ENCODE measurements at regions not wholly inside any gene's neighbourhood (a gene's known extent, or its start where the extent isn't known, plus 50 kb on each side); places are given as distances from the start of the nearest gene placed in this dataset.

DNA sequence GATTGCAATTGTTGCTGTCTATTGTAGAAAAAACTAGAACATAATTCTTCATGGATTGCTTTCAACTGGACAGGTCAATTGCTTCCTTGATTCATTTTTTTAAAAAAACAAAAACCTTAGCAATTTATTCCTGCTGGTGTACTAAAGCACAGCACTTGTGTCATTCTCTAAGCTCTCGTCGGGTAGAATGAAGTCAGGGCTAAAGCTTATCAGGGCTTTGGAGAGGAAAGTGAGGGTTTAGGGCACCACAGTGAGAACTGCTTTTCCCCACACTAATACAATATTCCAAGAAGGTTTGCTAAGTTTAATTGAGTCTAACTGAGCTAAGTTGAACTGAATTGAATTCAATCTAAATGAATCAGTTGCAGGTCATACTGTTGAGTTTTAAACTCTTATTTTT, 76.4 kb upstream of the TLR3 start:
- H3F3A ChIP-seq (ENCODE audit: insufficient read depth), result no peaks in the 10 kb centered on the region
- no peaks in the 10 kb centered on the region for H3K27me3 ChIP-seq (replicated peaks; ENCODE audit: insufficient read depth)
- no peak overlapping the region for H3K27ac ChIP-seq
- no peaks in the 10 kb centered on the region for H3K9me2 ChIP-seq (ENCODE audit: insufficient read depth)
- no peaks in the 10 kb centered on the region for H3K79me2 ChIP-seq (ENCODE audit: insufficient read depth)
- 43 to 60% methylated on average over 2 of the region's 2 CpGs for WGBS, 2 experiments (ENCODE audit: low coverage in 1 of 2, low lambda C conversion rate in 2 of 2, missing lambda C conversion rate in 2 of 2)
- H3K9ac ChIP-seq, result no peak overlapping the region
- no peak for DNase-seq
- TF ChIP-seq EZH2 (IDR thresholded peaks at IDR 0.05; ENCODE audit: insufficient read depth, poor library complexity, severe bottlenecking) (no peak), EZH2phosphoT487 (IDR thresholded peaks at IDR 0.05; ENCODE audit: insufficient read depth, low read depth) (no peak)
- in situ Hi-C loops (cut with MboI), result no loop called here
- H3K4me3 ChIP-seq, result no peak overlapping the region
- H3K4me2 ChIP-seq (ENCODE audit: unreplicated experiment), result no peak overlapping the region
- H3K9me3 ChIP-seq (ENCODE audit: low read depth), result no peaks in the 10 kb centered on the region
- H3K4me1 ChIP-seq (ENCODE audit: insufficient read depth), result no peaks in the 10 kb centered on the region
- H2AFZ ChIP-seq, result no peak overlapping the region
- no peaks in the 10 kb centered on the region for H3K36me3 ChIP-seq (ENCODE audit: low read depth)
- no peaks in the 10 kb centered on the region for H4K20me1 ChIP-seq (ENCODE audit: insufficient read depth)

GRCh38 chr4:185993328-185993973, 75.5 kb upstream of the TLR3 start:
- WGBS, 2 experiments (ENCODE audit: low coverage in 1 of 2, low lambda C conversion rate in 2 of 2, missing lambda C conversion rate in 2 of 2), result 35 to 41% methylated on average over 6 of the region's 6 CpGs
- in situ Hi-C loops (cut with MboI), result no loop called here
- TF ChIP-seq EZH2phosphoT487 (IDR thresholded peaks at IDR 0.05; ENCODE audit: insufficient read depth, low read depth), result no peak
- no peak for TF ChIP-seq EZH2 (IDR thresholded peaks at IDR 0.05; ENCODE audit: insufficient read depth, poor library complexity, severe bottlenecking)

GRCh38 chr4:185994750-185995149, 74.2 kb upstream of the TLR3 start:
- Histone ChIP-seq H3K9ac (no peak overlapping the region), H3K9me3 (ENCODE audit: low read depth) (no peaks in the 10 kb centered on the region), H3K27ac (no peak overlapping the region), H4K20me1 (ENCODE audit: insufficient read depth) (no peaks in the 10 kb centered on the region), H3K36me3 (ENCODE audit: low read depth) (no peaks in the 10 kb centered on the region), H3F3A (ENCODE audit: insufficient read depth) (no peaks in the 10 kb centered on the region), H3K9me2 (ENCODE audit: insufficient read depth) (no peaks in the 10 kb centered on the region), H3K27me3 (replicated peaks; ENCODE audit: insufficient read depth) (no peaks in the 10 kb centered on the region), H3K4me1 (ENCODE audit: insufficient read depth) (no peaks in the 10 kb centered on the region), H3K79me2 (ENCODE audit: insufficient read depth) (no peaks in the 10 kb centered on the region), H2AFZ (no peak overlapping the region), H3K4me2 (ENCODE audit: unreplicated experiment) (no peak overlapping the region), H3K4me3 (no peak overlapping the region)
- no peak for DNase-seq
- WGBS, 2 experiments (ENCODE audit: low coverage in 1 of 2, low lambda C conversion rate in 2 of 2, missing lambda C conversion rate in 2 of 2), result 4 to 8% methylated on average over 1 of the region's 1 CpG
- TF ChIP-seq EZH2phosphoT487 (IDR thresholded peaks at IDR 0.05; ENCODE audit: insufficient read depth, low read depth) (no peak), EZH2 (IDR thresholded peaks at IDR 0.05; ENCODE audit: insufficient read depth, poor library complexity, severe bottlenecking) (no peak)
- in situ Hi-C loops (cut with MboI), result no loop called here

More at GRCh38 chr4:185993328-185993973, 75.5 kb upstream of the TLR3 start:
- H3K79me2 ChIP-seq (ENCODE audit: insufficient read depth), result no peaks in the 10 kb centered on the region
- no peaks in the 10 kb centered on the region for H3F3A ChIP-seq (ENCODE audit: insufficient read depth)
- H3K4me1 ChIP-seq (ENCODE audit: insufficient read depth), result no peaks in the 10 kb centered on the region
- no peaks in the 10 kb centered on the region for H3K9me2 ChIP-seq (ENCODE audit: insufficient read depth)
- DNase-seq, result no peak
- H3K4me3 ChIP-seq, result no peak overlapping the region
- no peaks in the 10 kb centered on the region for H3K36me3 ChIP-seq (ENCODE audit: low read depth)
- no peak overlapping the region for H3K9ac ChIP-seq
- no peak overlapping the region for H3K27ac ChIP-seq
- no peak overlapping the region for H3K4me2 ChIP-seq (ENCODE audit: unreplicated experiment)
- H2AFZ ChIP-seq, result no peak overlapping the region
- no peaks in the 10 kb centered on the region for H3K9me3 ChIP-seq (ENCODE audit: low read depth)
- no peaks in the 10 kb centered on the region for H3K27me3 ChIP-seq (replicated peaks; ENCODE audit: insufficient read depth)
- H4K20me1 ChIP-seq (ENCODE audit: insufficient read depth), result no peaks in the 10 kb centered on the region

DNA sequence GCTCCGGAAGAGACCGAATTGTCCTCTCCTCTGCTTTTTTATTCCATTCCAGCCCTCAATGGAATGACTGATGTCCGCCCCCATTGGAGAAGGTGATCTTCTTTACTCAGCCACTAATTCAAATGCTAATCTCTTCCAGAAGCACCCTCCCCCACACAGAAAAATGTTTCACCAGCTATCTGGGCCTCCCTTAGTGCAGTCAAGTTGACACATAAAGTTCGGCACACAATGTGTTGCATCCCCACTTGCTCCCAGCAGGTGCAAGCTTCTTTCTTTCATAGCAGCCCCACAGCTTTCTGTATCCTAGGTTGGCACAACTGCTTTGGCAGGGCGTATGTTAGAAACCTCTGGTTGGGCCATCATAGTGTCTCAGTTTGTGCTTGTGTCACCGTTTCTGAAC, 73.3 kb upstream of the TLR3 start:
- WGBS, 2 experiments (ENCODE audit: low coverage in 1 of 2, low lambda C conversion rate in 2 of 2, missing lambda C conversion rate in 2 of 2), result 53 to 55% methylated on average over 6 of the region's 6 CpGs
- TF ChIP-seq EZH2 (IDR thresholded peaks at IDR 0.05; ENCODE audit: insufficient read depth, poor library complexity, severe bottlenecking), result no peak
- TF ChIP-seq EZH2phosphoT487 (IDR thresholded peaks at IDR 0.05; ENCODE audit: insufficient read depth, low read depth), result no peak

More for the DNA sequence above, 73.3 kb upstream of the TLR3 start:
- in situ Hi-C loops (cut with MboI), result no loop called here
- Histone ChIP-seq H3F3A (ENCODE audit: insufficient read depth) (no peaks in the 10 kb centered on the region), H3K4me2 (ENCODE audit: unreplicated experiment) (no peak overlapping the region), H3K36me3 (ENCODE audit: low read depth) (no peaks in the 10 kb centered on the region), H2AFZ (no peak overlapping the region), H4K20me1 (ENCODE audit: insufficient read depth) (no peaks in the 10 kb centered on the region), H3K79me2 (ENCODE audit: insufficient read depth) (no peaks in the 10 kb centered on the region), H3K9me3 (ENCODE audit: low read depth) (no peaks in the 10 kb centered on the region), H3K27ac (no peak overlapping the region), H3K9ac (no peak overlapping the region), H3K27me3 (replicated peaks; ENCODE audit: insufficient read depth) (no peaks in the 10 kb centered on the region), H3K4me1 (ENCODE audit: insufficient read depth) (no peaks in the 10 kb centered on the region), H3K9me2 (ENCODE audit: insufficient read depth) (no peaks in the 10 kb centered on the region), H3K4me3 (no peak overlapping the region)
- no peak for DNase-seq

All from GM23248 (cell line).